GM23338 (cell line): ENCODE measurements at regions not wholly inside any gene's neighbourhood (a gene's known extent, or its start where the extent isn't known, plus 50 kb on each side); places are given as distances from the start of the nearest gene placed in this dataset.

Source experiments
- ATAC-seq: fragments of 200-7000 bp; cut with Tn5 transposase; 3 replicates; pipeline ENCODE4 v1.9.1; 2020
- DNase-seq: peaks from one replicate; pipeline ENCODE4 v3.0.0-alpha.2; 2015; ENCODE audit warnings: low spot score
- H2AFZ ChIP-seq: fragments of 200-600 bp; sonication (generic); 2 replicates; pipeline ENCODE4 v1.8.0; 2016; ENCODE audit warnings: antibody characterized with exemption, mild to moderate bottlenecking, moderate library complexity
- H3F3A ChIP-seq: fragments of 200-600 bp; sonication (generic); replicated peaks from 2 replicates; pipeline ENCODE4 v1.8.0; 2017; ENCODE audit warnings: antibody characterized with exemption, mixed run types, low read depth
- H3K27ac ChIP-seq: fragments of 200-600 bp; sonication (generic); 2 replicates; pipeline ENCODE4 v1.6.1; 2016; ENCODE audit warnings: low read depth
- H3K27me3 ChIP-seq: fragments of 200-600 bp; sonication (generic); 2 replicates; pipeline ENCODE4 v1.8.0; 2016; ENCODE audit warnings: mild to moderate bottlenecking, mixed run types, moderate library complexity; ENCODE audit not compliant: insufficient read depth
- H3K36me3 ChIP-seq: fragments of 200-600 bp; sonication (generic); 2 replicates; pipeline ENCODE4 v1.8.0; 2016; ENCODE audit warnings: mild to moderate bottlenecking; ENCODE audit not compliant: insufficient read depth
- H3K4me1 ChIP-seq: fragments of 200-600 bp; sonication (generic); 2 replicates; pipeline ENCODE4 v1.8.0; 2016; ENCODE audit warnings: mild to moderate bottlenecking, moderate library complexity; ENCODE audit not compliant: insufficient read depth
- H3K4me2 ChIP-seq: fragments of 200-600 bp; sonication (generic); 2 replicates; pipeline ENCODE4 v1.7.1; 2017; ENCODE audit warnings: mixed run types
- H3K4me3 ChIP-seq: fragments of 200-600 bp; sonication (generic); 2 replicates; pipeline ENCODE4 v1.6.1; 2016; ENCODE audit warnings: mixed run types
- H3K79me2 ChIP-seq: fragments of 200-600 bp; sonication (generic); replicated peaks from 2 replicates; pipeline ENCODE4 v1.8.0; 2017; ENCODE audit warnings: mild to moderate bottlenecking; ENCODE audit not compliant: insufficient read depth
- H3K9me2 ChIP-seq: fragments of 200-600 bp; sonication (generic); 2 replicates; pipeline ENCODE4 v1.8.0; 2017; ENCODE audit not compliant: insufficient read depth
- H4K20me1 ChIP-seq: fragments of 200-600 bp; sonication (generic); replicated peaks from 2 replicates; pipeline ENCODE4 v1.8.0; 2017; ENCODE audit warnings: mild to moderate bottlenecking; ENCODE audit not compliant: insufficient read depth
- H3K27ac Mint-ChIP-seq: 2 replicates; pipeline ENCODE4 v1.8.0; 2020; ENCODE audit warnings: inconsistent platforms, mild to moderate bottlenecking, moderate library complexity, mixed read lengths
- H3K27me3 Mint-ChIP-seq: 3 replicates; pipeline ENCODE4 v1.8.0; 2022; ENCODE audit warnings: low read depth, mild to moderate bottlenecking, moderate library complexity, mixed read lengths, inconsistent platforms; ENCODE audit not compliant: insufficient read depth, poor library complexity
- H3K36me3 Mint-ChIP-seq: 3 replicates; pipeline ENCODE4 v1.8.0; 2021; ENCODE audit warnings: low read depth, mild to moderate bottlenecking, inconsistent platforms, moderate library complexity, mixed read lengths
- H3K4me1 Mint-ChIP-seq: 3 replicates; pipeline ENCODE4 v1.8.0; 2020; ENCODE audit warnings: mild to moderate bottlenecking, inconsistent platforms, mixed read lengths
- H3K4me3 Mint-ChIP-seq: 3 replicates; pipeline ENCODE4 v1.8.0; 2021; ENCODE audit warnings: moderate library complexity, mild to moderate bottlenecking, inconsistent platforms, mixed read lengths
- H3K9me3 Mint-ChIP-seq: 3 replicates; pipeline ENCODE4 v1.8.0; 2020; ENCODE audit warnings: moderate library complexity, mild to moderate bottlenecking, inconsistent platforms, mixed read lengths
- CREB1 ChIP-seq: fragments of 250-450 bp; sonication (Bioruptor Pico); IDR thresholded peaks from 2 replicates; pipeline ENCODE4 v1.5.0; 2020; ENCODE audit warnings: low read depth, mild to moderate bottlenecking, moderate library complexity
- EZH2 ChIP-seq: fragments of 200-600 bp; sonication (generic); IDR thresholded peaks from one replicate; pipeline ENCODE4 v1.8.0; 2017; ENCODE audit warnings: antibody characterized with exemption, mild to moderate bottlenecking, low read depth; ENCODE audit not compliant: unreplicated experiment
- EZH2phosphoT487 ChIP-seq: fragments of 200-600 bp; sonication (generic); IDR thresholded peaks from one replicate; pipeline ENCODE4 v1.8.1; 2018; ENCODE audit warnings: antibody characterized with exemption; ENCODE audit not compliant: unreplicated experiment
- JUNB ChIP-seq: IDR thresholded peaks from one replicate; pipeline ENCODE4 v1.6.1; 2016; ENCODE audit warnings: antibody characterized with exemption; ENCODE audit not compliant: unreplicated experiment
- NANOG ChIP-seq: IDR thresholded peaks from 2 replicates; pipeline ENCODE4 v1.6.1; 2016; ENCODE audit warnings: antibody characterized with exemption, borderline replicate concordance
- POLR2AphosphoS5 ChIP-seq: IDR thresholded peaks from 2 replicates; pipeline ENCODE4 v1.6.1; 2016; ENCODE audit warnings: antibody characterized with exemption, low read depth
- STAT1 ChIP-seq: IDR thresholded peaks from one replicate; pipeline ENCODE4 v1.6.1; 2016; ENCODE audit warnings: antibody characterized with exemption; ENCODE audit not compliant: unreplicated experiment
- ZNF114 ChIP-seq: fragments of 250-450 bp; sonication (Bioruptor Pico); IDR thresholded peaks from 2 replicates; pipeline ENCODE4 v1.5.0; 2020; ENCODE audit warnings: mild to moderate bottlenecking, moderate library complexity
- ZNF331 ChIP-seq: fragments of 250-450 bp; sonication (Bioruptor Pico); IDR thresholded peaks from 2 replicates; pipeline ENCODE4 v1.5.0; 2020; ENCODE audit warnings: low read depth, mild to moderate bottlenecking, moderate library complexity
- TF ChIP-seq, protein P1 (sequence below): IDR thresholded peaks from 2 replicates; pipeline ENCODE4 v1.6.1; 2016; ENCODE audit warnings: antibody characterized with exemption
- TF ChIP-seq, protein P2 (sequence below): IDR thresholded peaks from one replicate; pipeline ENCODE4 v1.6.1; 2018; ENCODE audit warnings: antibody characterized with exemption; ENCODE audit not compliant: unreplicated experiment
- TF ChIP-seq, protein P3 (sequence below), 2 experiments: fragments of 200-600 bp in 1 of 2; sonication (generic) in 1 of 2; conservative IDR thresholded peaks; 2 replicates each; pipeline versions ENCODE4 v1.5.1 to v1.6.1; 2016 to 2017; ENCODE audit warnings: antibody characterized with exemption in 2 of 2, low read depth in 2 of 2, mild to moderate bottlenecking in 2 of 2, moderate library complexity in 1 of 2

DNA sequence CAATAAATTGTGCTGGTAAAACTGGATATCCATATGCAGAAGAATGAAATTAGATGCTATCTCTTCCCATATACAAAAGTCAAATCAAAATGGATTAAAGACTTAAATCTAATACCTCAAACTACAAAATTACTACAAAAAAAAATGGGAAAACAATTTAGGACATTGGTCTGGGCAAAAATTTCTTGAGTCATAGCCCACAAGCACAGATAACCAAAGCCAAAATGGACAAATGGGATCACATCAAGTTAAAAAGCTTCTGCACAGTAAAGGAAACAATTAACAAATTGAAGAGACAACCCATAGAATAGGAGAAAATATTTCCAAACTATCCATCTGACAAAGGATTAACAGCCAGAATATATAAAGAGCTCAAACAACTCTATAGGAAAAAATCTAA is 264.6 kb downstream of the NUAK1 start (continued):
- TF ChIP-seq, protein P1, sequence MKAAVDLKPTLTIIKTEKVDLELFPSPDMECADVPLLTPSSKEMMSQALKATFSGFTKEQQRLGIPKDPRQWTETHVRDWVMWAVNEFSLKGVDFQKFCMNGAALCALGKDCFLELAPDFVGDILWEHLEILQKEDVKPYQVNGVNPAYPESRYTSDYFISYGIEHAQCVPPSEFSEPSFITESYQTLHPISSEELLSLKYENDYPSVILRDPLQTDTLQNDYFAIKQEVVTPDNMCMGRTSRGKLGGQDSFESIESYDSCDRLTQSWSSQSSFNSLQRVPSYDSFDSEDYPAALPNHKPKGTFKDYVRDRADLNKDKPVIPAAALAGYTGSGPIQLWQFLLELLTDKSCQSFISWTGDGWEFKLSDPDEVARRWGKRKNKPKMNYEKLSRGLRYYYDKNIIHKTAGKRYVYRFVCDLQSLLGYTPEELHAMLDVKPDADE, result no peak
- TF ChIP-seq EZH2, result no peak
- no peak for TF ChIP-seq POLR2AphosphoS5
- TF ChIP-seq NANOG, result no peak
- TF ChIP-seq STAT1, result no peak
- TF ChIP-seq, protein P2, sequence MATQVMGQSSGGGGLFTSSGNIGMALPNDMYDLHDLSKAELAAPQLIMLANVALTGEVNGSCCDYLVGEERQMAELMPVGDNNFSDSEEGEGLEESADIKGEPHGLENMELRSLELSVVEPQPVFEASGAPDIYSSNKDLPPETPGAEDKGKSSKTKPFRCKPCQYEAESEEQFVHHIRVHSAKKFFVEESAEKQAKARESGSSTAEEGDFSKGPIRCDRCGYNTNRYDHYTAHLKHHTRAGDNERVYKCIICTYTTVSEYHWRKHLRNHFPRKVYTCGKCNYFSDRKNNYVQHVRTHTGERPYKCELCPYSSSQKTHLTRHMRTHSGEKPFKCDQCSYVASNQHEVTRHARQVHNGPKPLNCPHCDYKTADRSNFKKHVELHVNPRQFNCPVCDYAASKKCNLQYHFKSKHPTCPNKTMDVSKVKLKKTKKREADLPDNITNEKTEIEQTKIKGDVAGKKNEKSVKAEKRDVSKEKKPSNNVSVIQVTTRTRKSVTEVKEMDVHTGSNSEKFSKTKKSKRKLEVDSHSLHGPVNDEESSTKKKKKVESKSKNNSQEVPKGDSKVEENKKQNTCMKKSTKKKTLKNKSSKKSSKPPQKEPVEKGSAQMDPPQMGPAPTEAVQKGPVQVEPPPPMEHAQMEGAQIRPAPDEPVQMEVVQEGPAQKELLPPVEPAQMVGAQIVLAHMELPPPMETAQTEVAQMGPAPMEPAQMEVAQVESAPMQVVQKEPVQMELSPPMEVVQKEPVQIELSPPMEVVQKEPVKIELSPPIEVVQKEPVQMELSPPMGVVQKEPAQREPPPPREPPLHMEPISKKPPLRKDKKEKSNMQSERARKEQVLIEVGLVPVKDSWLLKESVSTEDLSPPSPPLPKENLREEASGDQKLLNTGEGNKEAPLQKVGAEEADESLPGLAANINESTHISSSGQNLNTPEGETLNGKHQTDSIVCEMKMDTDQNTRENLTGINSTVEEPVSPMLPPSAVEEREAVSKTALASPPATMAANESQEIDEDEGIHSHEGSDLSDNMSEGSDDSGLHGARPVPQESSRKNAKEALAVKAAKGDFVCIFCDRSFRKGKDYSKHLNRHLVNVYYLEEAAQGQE, result no peak
- TF ChIP-seq ZNF331, result no peak

DNA sequence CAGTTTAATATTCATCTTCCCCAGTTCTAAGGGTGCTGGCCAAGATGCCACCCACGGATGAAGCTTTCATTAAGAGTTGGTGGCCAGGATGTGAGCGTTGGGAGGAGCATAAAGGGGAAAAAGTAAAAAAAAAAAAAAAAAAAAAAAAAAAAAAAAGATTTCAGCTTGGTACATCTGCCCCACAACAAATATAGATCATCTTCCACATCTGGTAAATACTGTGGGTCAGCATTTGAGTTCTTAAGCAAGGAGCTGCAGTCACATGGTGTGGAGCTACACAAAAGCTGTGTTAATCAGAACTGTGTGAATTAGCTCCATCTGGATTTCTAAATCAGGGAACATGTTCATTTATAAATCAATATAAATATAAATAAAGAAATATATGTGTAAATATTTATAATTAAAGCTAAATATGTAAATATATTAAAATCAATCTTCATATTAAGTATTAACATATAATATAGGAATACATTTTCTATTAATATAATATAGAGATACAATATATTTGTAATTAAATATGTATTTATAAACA is 262.3 kb downstream of the NUAK1 start:
- no peak overlapping the region for H3K4me3 Mint-ChIP-seq
- no peak overlapping the region for H3K4me3 ChIP-seq
- no peak overlapping the region for H3K4me2 ChIP-seq
- H3K27me3 Mint-ChIP-seq, result no peaks in the 10 kb centered on the region
- H3K4me1 ChIP-seq, result no peaks in the 10 kb centered on the region
- no peak overlapping the region for H2AFZ ChIP-seq
- ATAC-seq (no peak), DNase-seq (no peak)
- H3K4me1 Mint-ChIP-seq, result no peaks in the 10 kb centered on the region
- no peak overlapping the region for H3K27ac Mint-ChIP-seq
- no peaks in the 10 kb centered on the region for H3K36me3 ChIP-seq
- no peaks in the 10 kb centered on the region for H3F3A ChIP-seq
- no peaks in the 10 kb centered on the region for H3K9me3 Mint-ChIP-seq
- H3K27ac ChIP-seq, result no peak overlapping the region
- H3K27me3 ChIP-seq, result no peaks in the 10 kb centered on the region
- H3K36me3 Mint-ChIP-seq, result no peaks in the 10 kb centered on the region
- H3K79me2 ChIP-seq, result no peaks in the 10 kb centered on the region
- H3K9me2 ChIP-seq, result peaks cover 6% of the 10 kb centered on the region; the same call in 1 of the 2 replicates
- no peaks in the 10 kb centered on the region for H4K20me1 ChIP-seq
- no peak for TF ChIP-seq NANOG
- TF ChIP-seq ZNF114 (CRISPR knock-in tag), result no peak
- no peak for TF ChIP-seq EZH2
- TF ChIP-seq POLR2AphosphoS5, result no peak
- TF ChIP-seq ZNF331, result no peak
- TF ChIP-seq, protein P1, result no peak
- no peak for TF ChIP-seq EZH2phosphoT487
- TF ChIP-seq, protein P3, sequence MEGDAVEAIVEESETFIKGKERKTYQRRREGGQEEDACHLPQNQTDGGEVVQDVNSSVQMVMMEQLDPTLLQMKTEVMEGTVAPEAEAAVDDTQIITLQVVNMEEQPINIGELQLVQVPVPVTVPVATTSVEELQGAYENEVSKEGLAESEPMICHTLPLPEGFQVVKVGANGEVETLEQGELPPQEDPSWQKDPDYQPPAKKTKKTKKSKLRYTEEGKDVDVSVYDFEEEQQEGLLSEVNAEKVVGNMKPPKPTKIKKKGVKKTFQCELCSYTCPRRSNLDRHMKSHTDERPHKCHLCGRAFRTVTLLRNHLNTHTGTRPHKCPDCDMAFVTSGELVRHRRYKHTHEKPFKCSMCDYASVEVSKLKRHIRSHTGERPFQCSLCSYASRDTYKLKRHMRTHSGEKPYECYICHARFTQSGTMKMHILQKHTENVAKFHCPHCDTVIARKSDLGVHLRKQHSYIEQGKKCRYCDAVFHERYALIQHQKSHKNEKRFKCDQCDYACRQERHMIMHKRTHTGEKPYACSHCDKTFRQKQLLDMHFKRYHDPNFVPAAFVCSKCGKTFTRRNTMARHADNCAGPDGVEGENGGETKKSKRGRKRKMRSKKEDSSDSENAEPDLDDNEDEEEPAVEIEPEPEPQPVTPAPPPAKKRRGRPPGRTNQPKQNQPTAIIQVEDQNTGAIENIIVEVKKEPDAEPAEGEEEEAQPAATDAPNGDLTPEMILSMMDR (conservative IDR thresholded peaks at IDR 0.05; ENCODE audit: low read depth in 2 of 2), result no peak
- no peak for TF ChIP-seq STAT1
- TF ChIP-seq JUNB, result no peak
- TF ChIP-seq CREB1 (CRISPR knock-in tag), result no peak
- TF ChIP-seq, protein P2, result no peak
